Stomach (tissue), 4 donors: ENCODE measurements at regions not wholly inside any gene's neighbourhood (a gene's known extent, or its start where the extent isn't known, plus 50 kb on each side); places are given as distances from the start of the nearest gene placed in this dataset.

Experiments
- CTCF ChIP-seq, 7 experiments: fragments of 450-650 bp in 4 of 7; fragments of 200-600 bp in 3 of 7; sonication (generic) in 3 of 7; IDR thresholded peaks; one replicate each; pipeline ENCODE4 v1.5.1; 2016 to 2019; ENCODE audit warnings: antibody characterized with exemption in 7 of 7, control low read depth in 2 of 7, mild to moderate bottlenecking in 1 of 7
- POLR2A ChIP-seq, 4 donors: fragments of 450-650 bp; IDR thresholded peaks; one replicate each; pipeline ENCODE4 v1.6.1; 2016; ENCODE audit warnings: antibody characterized with exemption in 4 of 4, control low read depth in 2 of 4, mild to moderate bottlenecking in 1 of 4, moderate library complexity in 1 of 4
- POLR2AphosphoS5 ChIP-seq, 3 donors: sonication (generic); formaldehyde crosslinking; IDR thresholded peaks; one replicate each; pipeline ENCODE4 v1.6.1; 2016; ENCODE audit warnings: antibody characterized with exemption in 3 of 3

DNA sequence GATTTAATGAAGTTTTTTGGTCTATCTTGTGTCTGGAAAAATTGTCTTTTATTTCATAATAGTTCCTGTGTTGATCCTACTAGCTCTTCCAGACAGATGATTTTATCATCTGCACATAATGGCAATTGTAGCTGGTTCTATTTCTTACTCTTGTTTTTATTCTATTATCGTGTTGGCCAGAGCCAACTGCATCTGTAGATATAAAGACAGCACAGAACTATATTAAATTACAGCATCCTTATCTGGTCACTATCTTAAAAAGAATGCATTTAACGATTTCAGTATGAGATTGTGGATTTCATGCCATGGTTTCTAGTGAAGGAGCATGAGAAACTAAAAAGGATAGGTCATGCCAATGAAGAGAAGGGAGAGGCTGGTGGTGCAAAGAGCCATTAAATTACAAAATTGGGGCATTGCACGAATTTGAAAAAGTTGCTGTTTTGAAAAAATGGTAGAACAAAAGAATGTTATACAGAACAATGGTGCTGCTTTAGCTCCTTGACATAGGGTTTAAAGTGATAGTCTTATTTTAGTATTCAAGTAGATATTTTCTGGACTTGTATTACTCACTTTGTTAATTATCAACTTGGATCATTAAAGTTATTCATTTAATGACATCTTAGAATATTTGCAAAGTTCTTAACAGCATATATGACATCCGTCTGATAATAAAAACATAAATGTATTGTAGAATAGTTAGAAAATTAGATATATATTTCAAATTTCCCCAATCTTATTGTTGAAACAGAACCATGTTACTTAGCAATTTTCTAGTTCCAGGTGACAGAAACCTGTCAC lies 1250.3 kb downstream of the REEP3 start:
- no peak for TF ChIP-seq CTCF (IDR thresholded peaks at IDR 0.05)
- TF ChIP-seq POLR2AphosphoS5 (IDR thresholded peaks at IDR 0.05): no peak
- no peak for TF ChIP-seq POLR2A (IDR thresholded peaks at IDR 0.05)
